HEK293 (cell line): ENCODE measurements at regions not wholly inside any gene's neighbourhood (a gene's known extent, or its start where the extent isn't known, plus 50 kb on each side); places are given as distances from the start of the nearest gene placed in this dataset.
"Not testable (repeated sequence)": the region's sequence is repeated elsewhere in the genome, so short reads cannot be mapped to it uniquely, and the experiment has no call there.

Experiments
- CTCF ChIA-PET: fragments of 350-600 bp; formaldehyde crosslinking; extraction: SDS; loops from one replicate; lab custom pipeline; 2021; ENCODE audit warnings: antibody characterized with exemption; lab: Yijun Ruan, JAX
- POLR2A ChIA-PET: fragments of 300-600 bp; formaldehyde crosslinking; extraction: SDS; loops from one replicate; lab custom pipeline; 2020; ENCODE audit warnings: antibody characterized with exemption, inconsistent platforms; lab: Yijun Ruan, JAX
- H3K27ac ChIP-seq: fragments of 200-500 bp; sonication (Bioruptor generic); 2 replicates; pipeline ENCODE4 v1.5.1; 2014; ENCODE audit warnings: low read depth, low read length, control low read depth, inconsistent platforms; ENCODE audit errors: extremely low read depth
- H3K36me3 ChIP-seq, 2 experiments: fragments of 200-500 bp in 1 of 2; sonication (Bioruptor generic) in 1 of 2; 1 replicate in 1 of 2; 2 replicates in 1 of 2; pipeline ENCODE4 v1.5.1; 2014 to 2017; ENCODE audit warnings: inconsistent platforms in 2 of 2, low read length in 2 of 2; ENCODE audit not compliant: control insufficient read depth in 2 of 2, insufficient read depth in 1 of 2
- H3K4me1 ChIP-seq: fragments of 200-500 bp; sonication (Bioruptor generic); 2 replicates; pipeline ENCODE4 v1.5.1; 2014; ENCODE audit warnings: mild to moderate bottlenecking, low read length, inconsistent platforms; ENCODE audit not compliant: control insufficient read depth, insufficient read depth
- H3K4me3 ChIP-seq: 2 replicates; pipeline ENCODE4 v1.5.1; 2011; ENCODE audit warnings: low read depth, mild to moderate bottlenecking, control low read depth, low read length, moderate library complexity
- H3K9me3 ChIP-seq: fragments of 200-500 bp; sonication (Bioruptor generic); 2 replicates; pipeline ENCODE4 v1.5.1; 2014; ENCODE audit warnings: low read depth, low read length, inconsistent platforms; ENCODE audit not compliant: control insufficient read depth, insufficient read depth
- GLI2 ChIP-seq: fragments of 450-650 bp; formaldehyde crosslinking; IDR thresholded peaks from 2 replicates; pipeline ENCODE4; 2017; ENCODE audit warnings: missing biosample characterization, missing genetic modification characterization, low read depth, borderline replicate concordance
- GLIS1 ChIP-seq: fragments of 450-650 bp; formaldehyde crosslinking; IDR thresholded peaks from 2 replicates; pipeline ENCODE4 v1.5.1; 2016; ENCODE audit warnings: missing biosample characterization, missing genetic modification characterization
- HOXA7 ChIP-seq: sonication (generic); formaldehyde crosslinking; IDR thresholded peaks from 2 replicates; pipeline ENCODE4 v1.8.1; 2022; ENCODE audit warnings: missing genetic modification reagents, borderline replicate concordance
- MYNN ChIP-seq: fragments of 450-650 bp; formaldehyde crosslinking; IDR thresholded peaks from 2 replicates; pipeline ENCODE4 v1.5.1; 2016; ENCODE audit warnings: missing biosample characterization, missing genetic modification characterization, borderline replicate concordance
- MZF1 ChIP-seq: fragments of 450-650 bp; formaldehyde crosslinking; IDR thresholded peaks from 2 replicates; pipeline ENCODE4 v1.5.1; 2017; ENCODE audit warnings: missing biosample characterization, missing genetic modification characterization, borderline replicate concordance
- SCRT1 ChIP-seq: fragments of 450-650 bp; formaldehyde crosslinking; IDR thresholded peaks from 2 replicates; pipeline ENCODE4 v1.5.1; 2016; ENCODE audit warnings: missing biosample characterization, missing genetic modification characterization, borderline replicate concordance
- SETDB1 ChIP-seq: IDR thresholded peaks from one replicate; pipeline ENCODE4 v1.6.1; 2017; ENCODE audit warnings: mild to moderate bottlenecking, low read length, moderate library complexity, mixed read lengths; ENCODE audit not compliant: insufficient read length
- ZBTB17 ChIP-seq: fragments of 450-650 bp; formaldehyde crosslinking; IDR thresholded peaks from 2 replicates; pipeline ENCODE4 v1.5.1; 2016; ENCODE audit warnings: missing biosample characterization, missing genetic modification characterization
- ZEB2 ChIP-seq: fragments of 450-650 bp; formaldehyde crosslinking; IDR thresholded peaks from 2 replicates; pipeline ENCODE4 v1.5.1; 2016; ENCODE audit warnings: missing biosample characterization, missing genetic modification characterization
- ZNF112 ChIP-seq: fragments of 450-650 bp; formaldehyde crosslinking; IDR thresholded peaks from 2 replicates; pipeline ENCODE4 v1.5.0; 2017; ENCODE audit warnings: missing biosample characterization, missing genetic modification characterization
- ZNF18 ChIP-seq: fragments of 450-650 bp; formaldehyde crosslinking; IDR thresholded peaks from 2 replicates; pipeline ENCODE4 v1.5.1; 2016; ENCODE audit warnings: missing biosample characterization, missing genetic modification characterization
- ZNF239 ChIP-seq: fragments of 450-650 bp; formaldehyde crosslinking; IDR thresholded peaks from 2 replicates; pipeline ENCODE4 v1.5.1; 2016; ENCODE audit warnings: missing biosample characterization, missing genetic modification characterization
- ZNF274 ChIP-seq, 2 experiments: fragments of 200-500 bp in 1 of 2; fragments of 450-650 bp in 1 of 2; sonication (Bioruptor generic) in 1 of 2; formaldehyde crosslinking in 1 of 2; IDR thresholded peaks; 2 replicates each; pipeline versions ENCODE4 v1.5.1 to v1.6.1; 2014 to 2016; ENCODE audit warnings: borderline replicate concordance in 1 of 2, inconsistent platforms in 1 of 2, low read length in 1 of 2, missing biosample characterization in 1 of 2, missing genetic modification characterization in 1 of 2
- ZNF394 ChIP-seq: fragments of 450-650 bp; formaldehyde crosslinking; IDR thresholded peaks from 2 replicates; pipeline ENCODE4 v1.5.1; 2016; ENCODE audit warnings: missing biosample characterization, missing genetic modification characterization, mild to moderate bottlenecking, moderate library complexity, borderline replicate concordance
- ZNF529 ChIP-seq: fragments of 450-650 bp; formaldehyde crosslinking; IDR thresholded peaks from 2 replicates; pipeline ENCODE4 v1.5.1; 2017; ENCODE audit warnings: missing genetic modification characterization, missing biosample characterization; ENCODE audit not compliant: insufficient replicate concordance
- ZNF555 ChIP-seq: fragments of 450-650 bp; formaldehyde crosslinking; conservative IDR thresholded peaks from 2 replicates; pipeline ENCODE4 v1.5.1; 2017; ENCODE audit warnings: missing biosample characterization, mild to moderate bottlenecking, missing genetic modification characterization, inconsistent platforms
- ZNF596 ChIP-seq: fragments of 450-650 bp; IDR thresholded peaks from 2 replicates; pipeline ENCODE4 v1.5.0; 2018; ENCODE audit warnings: missing biosample characterization, mild to moderate bottlenecking, missing genetic modification characterization, moderate library complexity
- TF ChIP-seq, protein P1 (sequence below): fragments of 450-650 bp; formaldehyde crosslinking; IDR thresholded peaks from 2 replicates; pipeline ENCODE4 v1.5.1; 2016; ENCODE audit warnings: missing biosample characterization, missing genetic modification characterization

DNA sequence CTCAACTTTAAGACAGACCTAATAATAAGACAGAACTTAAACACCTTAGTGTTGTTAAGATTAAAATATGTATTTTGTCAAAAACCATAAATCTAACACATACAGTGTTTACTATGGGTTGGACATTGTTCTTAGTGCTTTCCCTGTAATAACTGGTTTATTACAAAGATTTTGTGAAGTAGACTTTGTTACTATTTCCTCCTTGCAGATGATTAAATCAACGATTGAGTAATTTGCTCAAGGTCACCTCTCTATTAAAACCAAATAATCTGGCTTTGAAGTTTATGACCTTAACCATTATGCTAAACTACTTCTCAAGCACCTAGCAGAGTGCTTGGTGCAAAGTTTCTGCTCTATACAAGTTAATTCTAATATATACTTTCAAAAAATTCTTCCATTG, 102.7 kb upstream of the FAM3C start:
- TF ChIP-seq SCRT1 = no peak
- no peak for TF ChIP-seq ZBTB17 (tag by site-specific recombination)
- no peak for TF ChIP-seq MZF1
- no peak for TF ChIP-seq ZEB2 (tag by site-specific recombination)
- no peaks in the 10 kb centered on the region for H3K36me3 ChIP-seq
- CTCF ChIA-PET = no interaction called here
- no peak overlapping the region for H3K27ac ChIP-seq
- H3K4me3 ChIP-seq = no peak overlapping the region
- H3K4me1 ChIP-seq = no peaks in the 10 kb centered on the region
- POLR2A ChIA-PET = no interaction called here
- no peaks in the 10 kb centered on the region for H3K9me3 ChIP-seq

GRCh38 chr7:121497545-121497944, 101.4 kb upstream of the FAM3C start:
- H3K4me3 ChIP-seq, H3K9me3 ChIP-seq, H3K36me3 ChIP-seq, POLR2A ChIA-PET, CTCF ChIA-PET, H3K4me1 ChIP-seq, H3K27ac ChIP-seq: not testable (repeated sequence)

DNA sequence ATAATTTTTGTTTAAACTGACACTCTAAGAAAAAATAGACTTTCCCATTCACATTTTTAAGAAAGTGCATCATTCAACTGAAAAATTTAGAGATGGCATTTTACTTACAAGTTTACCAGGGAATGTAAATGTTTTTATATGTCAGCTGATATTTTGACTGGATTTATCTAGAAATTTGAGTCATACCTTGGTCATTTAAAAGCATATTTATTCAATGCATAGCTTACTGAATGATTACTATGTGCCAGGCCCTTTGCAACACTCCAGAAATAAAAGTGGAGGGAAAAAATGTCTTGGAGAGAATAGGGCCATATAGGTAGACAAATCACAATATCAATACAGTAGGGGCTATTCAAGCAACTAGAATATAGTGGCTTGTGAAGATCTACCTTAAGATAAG, 98.4 kb upstream of the FAM3C start:
- TF ChIP-seq GLI2 = no peak
- no peak for TF ChIP-seq SETDB1
- TF ChIP-seq, protein P1, sequence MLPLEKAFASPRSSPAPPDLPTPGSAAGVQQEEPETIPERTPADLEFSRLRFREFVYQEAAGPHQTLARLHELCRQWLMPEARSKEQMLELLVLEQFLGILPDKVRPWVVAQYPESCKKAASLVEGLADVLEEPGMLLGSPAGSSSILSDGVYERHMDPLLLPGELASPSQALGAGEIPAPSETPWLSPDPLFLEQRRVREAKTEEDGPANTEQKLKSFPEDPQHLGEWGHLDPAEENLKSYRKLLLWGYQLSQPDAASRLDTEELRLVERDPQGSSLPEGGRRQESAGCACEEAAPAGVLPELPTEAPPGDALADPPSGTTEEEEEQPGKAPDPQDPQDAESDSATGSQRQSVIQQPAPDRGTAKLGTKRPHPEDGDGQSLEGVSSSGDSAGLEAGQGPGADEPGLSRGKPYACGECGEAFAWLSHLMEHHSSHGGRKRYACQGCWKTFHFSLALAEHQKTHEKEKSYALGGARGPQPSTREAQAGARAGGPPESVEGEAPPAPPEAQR = no peak
- no peak for TF ChIP-seq ZNF596 (tag by site-specific recombination)
- TF ChIP-seq ZNF274 (IDR thresholded peaks at IDR 0.05; ENCODE audit: low read length) = no peak
- no peak for TF ChIP-seq ZNF274 (tag by site-specific recombination; IDR thresholded peaks at IDR 0.05; ENCODE audit: borderline replicate concordance)
- no peak for TF ChIP-seq GLIS1 (tag by site-specific recombination)
- no peak for TF ChIP-seq ZNF112 (tag by site-specific recombination)
- TF ChIP-seq MZF1 = no peak
- no peak for TF ChIP-seq ZNF18
- Histone ChIP-seq H3K4me3 (no peak overlapping the region), H3K36me3 (no peaks in the 10 kb centered on the region), H3K4me1 (no peaks in the 10 kb centered on the region), H3K9me3 (no peaks in the 10 kb centered on the region), H3K27ac (no peak overlapping the region)
- ChIA-PET POLR2A (no interaction called here), CTCF (interaction anchor here (0.7 kb wide), 1 partner anchor 456 kb away, joined by 4 read pairs; no protein-coding TSS in a partner anchor)

DNA sequence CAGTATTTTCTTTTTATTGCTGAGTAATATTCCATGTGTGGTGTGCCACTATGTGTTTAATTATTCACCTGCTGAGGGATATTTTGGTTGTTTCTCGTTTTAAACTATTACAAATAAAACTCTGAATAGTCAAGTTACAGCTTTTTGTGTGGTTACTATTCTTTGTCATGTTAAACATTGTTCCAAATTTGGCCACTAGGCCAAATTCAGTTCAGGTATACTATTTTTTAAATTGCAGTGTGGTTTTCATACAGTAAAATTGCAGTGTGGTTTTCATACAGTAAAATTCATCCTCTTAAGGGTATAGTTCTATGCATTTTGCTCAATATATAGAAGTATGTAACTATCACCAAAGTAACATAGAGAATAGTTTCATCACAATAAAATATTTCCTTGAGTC, 97.4 kb upstream of the FAM3C start:
- no peaks in the 10 kb centered on the region for H3K4me1 ChIP-seq
- no peak for TF ChIP-seq ZNF239 (tag by site-specific recombination)
- no peak for TF ChIP-seq ZNF555 (tag by site-specific recombination)
- no peak for TF ChIP-seq ZNF394 (tag by site-specific recombination)
- no peak for TF ChIP-seq HOXA7 (CRISPR knock-in tag)
- no peak for TF ChIP-seq ZNF529
- no peak for TF ChIP-seq MYNN (tag by site-specific recombination)
- no peaks in the 10 kb centered on the region for H3K9me3 ChIP-seq
- ChIA-PET POLR2A (no interaction called here), CTCF (no interaction called here)
- H3K36me3 ChIP-seq = no peaks in the 10 kb centered on the region
- H3K27ac ChIP-seq = no peak overlapping the region
- no peak overlapping the region for H3K4me3 ChIP-seq
